WTC11 (cell line): ENCODE measurements at regions not wholly inside any gene's neighbourhood (a gene's known extent, or its start where the extent isn't known, plus 50 kb on each side); places are given as distances from the start of the nearest gene placed in this dataset.

Experiments
- ATAC-seq: fragments of 200-7000 bp; cut with Tn5 transposase; 2 replicates; pipeline ENCODE4 v1.10.0; 2021; ENCODE audit warnings: mild to moderate bottlenecking, moderate library complexity
- CTCF ChIA-PET: fragments of 300-600 bp; sonication (Branson Sonifier 250); formaldehyde crosslinking; loops from one replicate; lab custom pipeline; 2021; ENCODE audit warnings: antibody characterized with exemption; lab: Charles Lee
- POLR2A ChIA-PET: fragments of 350-600 bp; sonication (Branson Sonifier 250); formaldehyde crosslinking; loops from one replicate; lab custom pipeline; 2021; ENCODE audit warnings: antibody characterized with exemption; lab: Charles Lee
- DNase-seq: peaks from one replicate; pipeline ENCODE4 v3.0.0; 2021; ENCODE audit warnings: low spot score
- H3K27ac Mint-ChIP-seq: 2 replicates; pipeline ENCODE4 v1.8.0; 2021; ENCODE audit warnings: mixed read lengths
- H3K27me3 Mint-ChIP-seq: 2 replicates; pipeline ENCODE4 v1.8.0; 2021; ENCODE audit warnings: low read depth, mild to moderate bottlenecking, moderate library complexity, mixed read lengths
- H3K36me3 Mint-ChIP-seq: 2 replicates; pipeline ENCODE4 v1.8.0; 2021; ENCODE audit warnings: mixed read lengths
- H3K4me1 Mint-ChIP-seq: 2 replicates; pipeline ENCODE4 v1.8.0; 2022; ENCODE audit warnings: mixed read lengths
- H3K4me3 Mint-ChIP-seq: 2 replicates; pipeline ENCODE4 v1.8.0; 2021; ENCODE audit warnings: mild to moderate bottlenecking, moderate library complexity, mixed read lengths
- H3K9me3 Mint-ChIP-seq: 2 replicates; pipeline ENCODE4 v1.8.0; 2021; ENCODE audit warnings: mixed read lengths
- CBFB ChIP-seq: sonication (generic); formaldehyde crosslinking; IDR thresholded peaks from 2 replicates; pipeline ENCODE4 v1.8.1; 2022; ENCODE audit warnings: mild to moderate bottlenecking, low read depth, missing genetic modification reagents
- GTF2I ChIP-seq: fragments of 250-450 bp; sonication (Bioruptor Pico); conservative IDR thresholded peaks from 2 replicates; pipeline ENCODE4 v1.4.0; 2021; ENCODE audit warnings: mild to moderate bottlenecking
- JUN ChIP-seq: sonication (generic); formaldehyde crosslinking; IDR thresholded peaks from 2 replicates; pipeline ENCODE4 v1.8.0; 2023; ENCODE audit warnings: mild to moderate bottlenecking, missing genetic modification reagents
- NR1H2 ChIP-seq: sonication (generic); formaldehyde crosslinking; IDR thresholded peaks from 2 replicates; pipeline ENCODE4 v1.9.0; 2021; ENCODE audit warnings: mild to moderate bottlenecking, moderate library complexity, missing genetic modification reagents
- NR3C1 ChIP-seq: sonication (generic); formaldehyde crosslinking; conservative IDR thresholded peaks from 2 replicates; pipeline ENCODE4 v1.8.1; 2023; ENCODE audit warnings: low read depth, mild to moderate bottlenecking, missing genetic modification reagents
- PRRX2 ChIP-seq: fragments of 250-450 bp; sonication (Bioruptor Pico); IDR thresholded peaks from 2 replicates; pipeline ENCODE4 v1.8.0; 2021; ENCODE audit warnings: mild to moderate bottlenecking
- RELA ChIP-seq: sonication (generic); formaldehyde crosslinking; IDR thresholded peaks from 2 replicates; pipeline ENCODE4 v1.8.1; 2022; ENCODE audit warnings: missing genetic modification reagents, mild to moderate bottlenecking, borderline replicate concordance
- SMAD4 ChIP-seq: sonication (generic); formaldehyde crosslinking; IDR thresholded peaks from 2 replicates; pipeline ENCODE4 v1.8.0; 2022; ENCODE audit warnings: mild to moderate bottlenecking, missing genetic modification reagents
- SP1 ChIP-seq: sonication (generic); formaldehyde crosslinking; conservative IDR thresholded peaks from 2 replicates; pipeline ENCODE4 v1.8.1; 2022; ENCODE audit warnings: missing genetic modification reagents
- TEAD1 ChIP-seq: sonication (generic); formaldehyde crosslinking; IDR thresholded peaks from 2 replicates; pipeline ENCODE4 v1.8.0; 2022; ENCODE audit warnings: mild to moderate bottlenecking, missing genetic modification reagents
- TEAD4 ChIP-seq: sonication (generic); formaldehyde crosslinking; IDR thresholded peaks from 2 replicates; pipeline ENCODE4 v1.8.0; 2022; ENCODE audit warnings: mild to moderate bottlenecking, missing genetic modification reagents
- ZNF121 ChIP-seq: sonication (generic); formaldehyde crosslinking; IDR thresholded peaks from 2 replicates; pipeline ENCODE4 v1.8.0; 2023; ENCODE audit warnings: missing genetic modification reagents
- ZNF219 ChIP-seq: sonication (generic); formaldehyde crosslinking; IDR thresholded peaks from 2 replicates; pipeline ENCODE4 v1.8.0; 2023; ENCODE audit warnings: missing genetic modification reagents, mild to moderate bottlenecking, borderline replicate concordance
- ZNF396 ChIP-seq: fragments of 250-450 bp; sonication (Bioruptor Pico); IDR thresholded peaks from 2 replicates; pipeline ENCODE4 v1.8.0; 2021; ENCODE audit warnings: mild to moderate bottlenecking, moderate library complexity, borderline replicate concordance
- ZNF423 ChIP-seq: fragments of 250-450 bp; sonication (Bioruptor Pico); IDR thresholded peaks from 2 replicates; pipeline ENCODE4 v2.1.2; 2022; ENCODE audit warnings: mild to moderate bottlenecking, moderate library complexity
- TF ChIP-seq, protein P1 (sequence below): sonication (generic); formaldehyde crosslinking; IDR thresholded peaks from 2 replicates; pipeline ENCODE4 v1.8.1; 2022; ENCODE audit warnings: low read depth, mild to moderate bottlenecking, moderate library complexity, missing genetic modification reagents, borderline replicate concordance
- TF ChIP-seq, protein P2 (sequence below): sonication (generic); formaldehyde crosslinking; IDR thresholded peaks from 2 replicates; pipeline ENCODE4 v1.8.0; 2023; ENCODE audit warnings: mild to moderate bottlenecking, missing genetic modification reagents
- TF ChIP-seq, protein P3 (sequence below): sonication (generic); formaldehyde crosslinking; IDR thresholded peaks from 2 replicates; pipeline ENCODE4 v1.8.1; 2023; ENCODE audit warnings: mild to moderate bottlenecking, missing genetic modification reagents, moderate library complexity
- TF ChIP-seq, protein P4 (sequence below): sonication (generic); formaldehyde crosslinking; IDR thresholded peaks from 2 replicates; pipeline ENCODE4 v1.8.1; 2022; ENCODE audit warnings: mild to moderate bottlenecking, moderate library complexity, missing genetic modification reagents
- TF ChIP-seq, protein P5 (sequence below): fragments of 200-600 bp; IDR thresholded peaks from 2 replicates; pipeline ENCODE4 v1.8.0; 2022; ENCODE audit warnings: antibody characterized with exemption
- TF ChIP-seq, protein P6 (sequence below): sonication (generic); formaldehyde crosslinking; IDR thresholded peaks from 2 replicates; pipeline ENCODE4 v1.8.1; 2023; ENCODE audit warnings: mild to moderate bottlenecking, moderate library complexity, missing genetic modification reagents

DNA sequence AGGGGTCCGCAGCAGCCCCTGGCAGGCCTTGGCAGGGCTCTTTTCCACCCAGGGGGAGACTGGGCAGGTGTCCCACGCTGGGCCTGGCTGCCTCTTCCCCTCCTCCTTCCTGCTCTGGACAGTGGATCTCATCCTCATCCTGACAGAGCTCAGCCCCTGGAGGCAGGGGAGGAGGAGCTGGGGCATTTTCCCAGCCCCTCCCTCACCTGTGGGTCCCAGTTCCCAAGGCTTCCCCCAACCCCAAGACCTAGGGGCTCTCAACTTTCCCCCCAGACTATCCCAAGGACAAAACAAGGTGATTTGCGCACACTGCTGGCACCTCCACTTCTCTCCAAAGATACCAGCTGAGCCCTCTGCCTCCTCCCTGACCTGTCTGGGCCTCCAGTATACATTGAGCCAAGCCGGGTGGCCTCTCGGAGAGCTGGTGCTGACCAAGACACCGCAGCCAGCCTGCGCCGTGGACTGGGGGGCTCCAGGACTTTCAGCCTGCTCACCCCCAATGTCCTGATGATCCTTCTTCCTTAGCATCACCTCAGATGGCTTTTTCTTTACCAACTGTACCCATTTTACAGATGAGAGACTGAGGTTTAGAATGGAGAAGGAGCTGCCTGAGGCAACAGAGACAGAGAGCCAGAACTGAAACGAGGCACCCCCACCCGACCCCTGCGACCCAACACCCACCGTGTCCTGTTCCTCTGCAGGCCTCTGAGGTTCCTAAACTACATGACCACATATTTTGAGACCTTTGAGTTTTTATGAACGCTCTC is 126.6 kb downstream of the BARX1 start:
- peaks cover 13% of the 10 kb centered on the region for H3K4me1 Mint-ChIP-seq
- POLR2A ChIA-PET, result no interaction called here
- CTCF ChIA-PET, result interaction anchor here (0.6 to 6.7 kb wide), 9 partner anchors 9 to 148 kb away, joined by 4 to 157 read pairs (median 20); no protein-coding TSS in a partner anchor
- TF ChIP-seq, protein P1, sequence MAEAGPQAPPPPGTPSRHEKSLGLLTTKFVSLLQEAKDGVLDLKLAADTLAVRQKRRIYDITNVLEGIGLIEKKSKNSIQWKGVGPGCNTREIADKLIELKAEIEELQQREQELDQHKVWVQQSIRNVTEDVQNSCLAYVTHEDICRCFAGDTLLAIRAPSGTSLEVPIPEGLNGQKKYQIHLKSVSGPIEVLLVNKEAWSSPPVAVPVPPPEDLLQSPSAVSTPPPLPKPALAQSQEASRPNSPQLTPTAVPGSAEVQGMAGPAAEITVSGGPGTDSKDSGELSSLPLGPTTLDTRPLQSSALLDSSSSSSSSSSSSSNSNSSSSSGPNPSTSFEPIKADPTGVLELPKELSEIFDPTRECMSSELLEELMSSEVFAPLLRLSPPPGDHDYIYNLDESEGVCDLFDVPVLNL (CRISPR knock-in tag), result no peak
- TF ChIP-seq, protein P2, sequence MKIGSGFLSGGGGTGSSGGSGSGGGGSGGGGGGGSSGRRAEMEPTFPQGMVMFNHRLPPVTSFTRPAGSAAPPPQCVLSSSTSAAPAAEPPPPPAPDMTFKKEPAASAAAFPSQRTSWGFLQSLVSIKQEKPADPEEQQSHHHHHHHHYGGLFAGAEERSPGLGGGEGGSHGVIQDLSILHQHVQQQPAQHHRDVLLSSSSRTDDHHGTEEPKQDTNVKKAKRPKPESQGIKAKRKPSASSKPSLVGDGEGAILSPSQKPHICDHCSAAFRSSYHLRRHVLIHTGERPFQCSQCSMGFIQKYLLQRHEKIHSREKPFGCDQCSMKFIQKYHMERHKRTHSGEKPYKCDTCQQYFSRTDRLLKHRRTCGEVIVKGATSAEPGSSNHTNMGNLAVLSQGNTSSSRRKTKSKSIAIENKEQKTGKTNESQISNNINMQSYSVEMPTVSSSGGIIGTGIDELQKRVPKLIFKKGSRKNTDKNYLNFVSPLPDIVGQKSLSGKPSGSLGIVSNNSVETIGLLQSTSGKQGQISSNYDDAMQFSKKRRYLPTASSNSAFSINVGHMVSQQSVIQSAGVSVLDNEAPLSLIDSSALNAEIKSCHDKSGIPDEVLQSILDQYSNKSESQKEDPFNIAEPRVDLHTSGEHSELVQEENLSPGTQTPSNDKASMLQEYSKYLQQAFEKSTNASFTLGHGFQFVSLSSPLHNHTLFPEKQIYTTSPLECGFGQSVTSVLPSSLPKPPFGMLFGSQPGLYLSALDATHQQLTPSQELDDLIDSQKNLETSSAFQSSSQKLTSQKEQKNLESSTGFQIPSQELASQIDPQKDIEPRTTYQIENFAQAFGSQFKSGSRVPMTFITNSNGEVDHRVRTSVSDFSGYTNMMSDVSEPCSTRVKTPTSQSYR (CRISPR knock-in tag), result no peak
- TF ChIP-seq PRRX2 (CRISPR knock-in tag) (no peak), RELA (CRISPR knock-in tag) (no peak), SP1 (CRISPR knock-in tag) (no peak), NR3C1 (CRISPR knock-in tag) (no peak), TEAD4 (no peak), SMAD4 (CRISPR knock-in tag) (no peak), ZNF423 (no peak), ZNF219 (CRISPR knock-in tag) (no peak), NR1H2 (CRISPR knock-in tag) (no peak), JUN (CRISPR knock-in tag) (no peak), GTF2I (CRISPR knock-in tag) (no peak), CBFB (CRISPR knock-in tag) (no peak)
- TF ChIP-seq, protein P3, sequence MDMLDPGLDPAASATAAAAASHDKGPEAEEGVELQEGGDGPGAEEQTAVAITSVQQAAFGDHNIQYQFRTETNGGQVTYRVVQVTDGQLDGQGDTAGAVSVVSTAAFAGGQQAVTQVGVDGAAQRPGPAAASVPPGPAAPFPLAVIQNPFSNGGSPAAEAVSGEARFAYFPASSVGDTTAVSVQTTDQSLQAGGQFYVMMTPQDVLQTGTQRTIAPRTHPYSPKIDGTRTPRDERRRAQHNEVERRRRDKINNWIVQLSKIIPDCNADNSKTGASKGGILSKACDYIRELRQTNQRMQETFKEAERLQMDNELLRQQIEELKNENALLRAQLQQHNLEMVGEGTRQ (CRISPR knock-in tag), result no peak
- TF ChIP-seq, protein P4, sequence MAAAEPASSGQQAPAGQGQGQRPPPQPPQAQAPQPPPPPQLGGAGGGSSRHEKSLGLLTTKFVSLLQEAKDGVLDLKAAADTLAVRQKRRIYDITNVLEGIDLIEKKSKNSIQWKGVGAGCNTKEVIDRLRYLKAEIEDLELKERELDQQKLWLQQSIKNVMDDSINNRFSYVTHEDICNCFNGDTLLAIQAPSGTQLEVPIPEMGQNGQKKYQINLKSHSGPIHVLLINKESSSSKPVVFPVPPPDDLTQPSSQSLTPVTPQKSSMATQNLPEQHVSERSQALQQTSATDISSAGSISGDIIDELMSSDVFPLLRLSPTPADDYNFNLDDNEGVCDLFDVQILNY, result no peak
- H3K9me3 Mint-ChIP-seq, result peaks cover 12% of the 10 kb centered on the region
- no peak for DNase-seq
- no peak overlapping the region for H3K4me3 Mint-ChIP-seq
- no peak overlapping the region for H3K27ac Mint-ChIP-seq
- ATAC-seq, result no peak
- peaks cover 7% of the 10 kb centered on the region for H3K27me3 Mint-ChIP-seq
- H3K36me3 Mint-ChIP-seq, result peaks cover 4% of the 10 kb centered on the region

DNA sequence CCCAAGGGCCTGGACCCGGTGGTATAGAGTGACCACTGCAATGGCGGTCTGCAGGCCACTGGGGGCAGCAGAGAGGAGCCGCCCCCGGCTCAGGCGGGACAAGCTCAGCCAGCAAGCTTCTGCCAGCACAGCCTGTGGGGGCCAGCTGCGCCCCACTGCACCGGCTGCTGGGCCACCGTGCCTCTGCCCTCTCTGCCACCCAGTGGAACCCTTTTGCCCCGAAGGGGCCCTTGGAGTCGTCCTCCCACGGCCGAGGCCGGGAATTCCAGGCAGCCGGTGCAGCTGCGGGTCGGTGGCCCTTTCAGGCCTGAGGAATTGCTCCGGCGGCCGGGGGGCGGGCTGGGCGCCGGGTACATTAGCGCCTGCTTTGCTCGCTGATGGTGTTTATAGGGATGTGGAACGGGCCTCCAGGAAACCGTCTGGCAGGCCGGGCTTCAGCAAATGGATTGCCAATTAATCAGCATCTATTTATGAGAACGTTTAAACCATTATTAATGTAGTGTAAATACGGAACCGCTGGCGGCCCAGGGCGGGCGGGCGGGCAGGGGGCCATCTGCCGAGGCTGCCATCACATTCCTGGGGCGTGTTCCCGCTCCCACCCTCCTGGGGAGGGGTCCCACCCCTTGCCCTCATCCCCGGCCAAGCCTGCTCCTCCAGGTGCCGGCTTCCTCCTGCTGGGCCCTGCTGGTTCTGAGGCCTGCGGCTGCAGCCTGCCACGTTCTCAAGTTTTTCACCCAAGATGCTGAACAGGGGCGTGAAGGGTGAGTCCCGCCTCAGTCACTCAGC is 127.4 kb downstream of the BARX1 start:
- H3K4me1 Mint-ChIP-seq, result peaks cover 13% of the 10 kb centered on the region
- peaks cover 14% of the 10 kb centered on the region for H3K9me3 Mint-ChIP-seq

More for the DNA sequence above, 127.4 kb downstream of the BARX1 start:
- DNase-seq (peak; percentile 81), ATAC-seq (peak; percentile 91)
- CTCF ChIA-PET, result interaction anchor here (0.5 to 6.7 kb wide), 59 partner anchors 8 to 783 kb away, joined by 3 to 157 read pairs (median 5); partner anchors contain the start of gene BARX1
- POLR2A ChIA-PET, result no interaction called here
- H3K27me3 Mint-ChIP-seq, result peaks cover 7% of the 10 kb centered on the region
- no peak overlapping the region for H3K27ac Mint-ChIP-seq
- TF ChIP-seq, protein P5, sequence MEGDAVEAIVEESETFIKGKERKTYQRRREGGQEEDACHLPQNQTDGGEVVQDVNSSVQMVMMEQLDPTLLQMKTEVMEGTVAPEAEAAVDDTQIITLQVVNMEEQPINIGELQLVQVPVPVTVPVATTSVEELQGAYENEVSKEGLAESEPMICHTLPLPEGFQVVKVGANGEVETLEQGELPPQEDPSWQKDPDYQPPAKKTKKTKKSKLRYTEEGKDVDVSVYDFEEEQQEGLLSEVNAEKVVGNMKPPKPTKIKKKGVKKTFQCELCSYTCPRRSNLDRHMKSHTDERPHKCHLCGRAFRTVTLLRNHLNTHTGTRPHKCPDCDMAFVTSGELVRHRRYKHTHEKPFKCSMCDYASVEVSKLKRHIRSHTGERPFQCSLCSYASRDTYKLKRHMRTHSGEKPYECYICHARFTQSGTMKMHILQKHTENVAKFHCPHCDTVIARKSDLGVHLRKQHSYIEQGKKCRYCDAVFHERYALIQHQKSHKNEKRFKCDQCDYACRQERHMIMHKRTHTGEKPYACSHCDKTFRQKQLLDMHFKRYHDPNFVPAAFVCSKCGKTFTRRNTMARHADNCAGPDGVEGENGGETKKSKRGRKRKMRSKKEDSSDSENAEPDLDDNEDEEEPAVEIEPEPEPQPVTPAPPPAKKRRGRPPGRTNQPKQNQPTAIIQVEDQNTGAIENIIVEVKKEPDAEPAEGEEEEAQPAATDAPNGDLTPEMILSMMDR, result peak; percentile 87
- TF ChIP-seq ZNF121 (peak; percentile 98), ZNF396 (CRISPR knock-in tag) (no peak), TEAD1 (CRISPR knock-in tag) (no peak), SP1 (CRISPR knock-in tag) (0 out of 2 replicates have a peak, but pooled peaks have one; percentile 35)
- TF ChIP-seq, protein P6, sequence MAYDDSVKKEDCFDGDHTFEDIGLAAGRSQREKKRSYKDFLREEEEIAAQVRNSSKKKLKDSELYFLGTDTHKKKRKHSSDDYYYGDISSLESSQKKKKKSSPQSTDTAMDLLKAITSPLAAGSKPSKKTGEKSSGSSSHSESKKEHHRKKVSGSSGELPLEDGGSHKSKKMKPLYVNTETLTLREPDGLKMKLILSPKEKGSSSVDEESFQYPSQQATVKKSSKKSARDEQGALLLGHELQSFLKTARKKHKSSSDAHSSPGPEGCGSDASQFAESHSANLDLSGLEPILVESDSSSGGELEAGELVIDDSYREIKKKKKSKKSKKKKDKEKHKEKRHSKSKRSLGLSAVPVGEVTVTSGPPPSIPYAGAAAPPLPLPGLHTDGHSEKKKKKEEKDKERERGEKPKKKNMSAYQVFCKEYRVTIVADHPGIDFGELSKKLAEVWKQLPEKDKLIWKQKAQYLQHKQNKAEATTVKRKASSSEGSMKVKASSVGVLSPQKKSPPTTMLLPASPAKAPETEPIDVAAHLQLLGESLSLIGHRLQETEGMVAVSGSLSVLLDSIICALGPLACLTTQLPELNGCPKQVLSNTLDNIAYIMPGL, result peak; percentile 80; the same call in 1 of the 2 replicates
- peaks cover 6% of the 10 kb centered on the region for H3K36me3 Mint-ChIP-seq
- peak overlapping the region; percentile 30 for H3K4me3 Mint-ChIP-seq
